ENCODE measurements at regions not wholly inside any gene's neighbourhood (a gene's known extent, or its start where the extent isn't known, plus 50 kb on each side); places are given as distances from the start of the nearest gene placed in this dataset.
A peak's percentile ranks its signal among the peaks of the same experiment; 100 is the strongest.

- no peaks in the 10 kb centered on the region for H3K4me1 ChIP-seq (ENCODE audit: insufficient read depth, low read length)
- Mint-ChIP-seq H3K27ac (ENCODE audit: unreplicated experiment) (no peak overlapping the region), H3K4me3 (ENCODE audit: unreplicated experiment) (no peak overlapping the region), H3K4me1 (ENCODE audit: low read depth, unreplicated experiment) (no peaks in the 10 kb centered on the region), H3K27me3 (ENCODE audit: low read depth, unreplicated experiment) (peaks cover 5% of the 10 kb centered on the region), H3K36me3 (ENCODE audit: low read depth, unreplicated experiment) (no peaks in the 10 kb centered on the region), H3K9me3 (ENCODE audit: unreplicated experiment) (peaks cover 8% of the 10 kb centered on the region)
- H3K9me3 ChIP-seq (ENCODE audit: insufficient read depth, low read depth, low read length): no peaks in the 10 kb centered on the region
- no peaks in the 10 kb centered on the region for H3K79me2 ChIP-seq (ENCODE audit: insufficient read depth, low read length)
- H3K9ac ChIP-seq (ENCODE audit: low read length): no peak overlapping the region
- FAIRE-seq (no peak), DNase-seq (ENCODE audit: low read depth) (no peak)
- H2AFZ ChIP-seq (ENCODE audit: low read depth, low read length): no peak overlapping the region
- H3K27me3 ChIP-seq (ENCODE audit: insufficient read depth, low read length): no peaks in the 10 kb centered on the region
- H3K27ac ChIP-seq (ENCODE audit: low read depth, low read length): no peak overlapping the region
- TF ChIP-seq EZH2 (IDR thresholded peaks at IDR 0.05; ENCODE audit: insufficient read depth, low read length): no peak
- TF ChIP-seq, protein P1, sequence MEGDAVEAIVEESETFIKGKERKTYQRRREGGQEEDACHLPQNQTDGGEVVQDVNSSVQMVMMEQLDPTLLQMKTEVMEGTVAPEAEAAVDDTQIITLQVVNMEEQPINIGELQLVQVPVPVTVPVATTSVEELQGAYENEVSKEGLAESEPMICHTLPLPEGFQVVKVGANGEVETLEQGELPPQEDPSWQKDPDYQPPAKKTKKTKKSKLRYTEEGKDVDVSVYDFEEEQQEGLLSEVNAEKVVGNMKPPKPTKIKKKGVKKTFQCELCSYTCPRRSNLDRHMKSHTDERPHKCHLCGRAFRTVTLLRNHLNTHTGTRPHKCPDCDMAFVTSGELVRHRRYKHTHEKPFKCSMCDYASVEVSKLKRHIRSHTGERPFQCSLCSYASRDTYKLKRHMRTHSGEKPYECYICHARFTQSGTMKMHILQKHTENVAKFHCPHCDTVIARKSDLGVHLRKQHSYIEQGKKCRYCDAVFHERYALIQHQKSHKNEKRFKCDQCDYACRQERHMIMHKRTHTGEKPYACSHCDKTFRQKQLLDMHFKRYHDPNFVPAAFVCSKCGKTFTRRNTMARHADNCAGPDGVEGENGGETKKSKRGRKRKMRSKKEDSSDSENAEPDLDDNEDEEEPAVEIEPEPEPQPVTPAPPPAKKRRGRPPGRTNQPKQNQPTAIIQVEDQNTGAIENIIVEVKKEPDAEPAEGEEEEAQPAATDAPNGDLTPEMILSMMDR (IDR thresholded peaks at IDR 0.05; ENCODE audit: insufficient read depth, low read depth, low read length): no peak
- no peak overlapping the region for H3K4me2 ChIP-seq (ENCODE audit: low read length)
- H4K20me1 ChIP-seq (ENCODE audit: insufficient read depth, low read length): no peaks in the 10 kb centered on the region
- H3K4me3 ChIP-seq (ENCODE audit: insufficient read depth, low read depth, low read length): no peak overlapping the region
- H3K36me3 ChIP-seq (ENCODE audit: insufficient read depth, low read length): no peaks in the 10 kb centered on the region
Observed at GRCh38 chr2:161020437-161020836, 139.8 kb upstream of the TANK start.

- Histone ChIP-seq H3K4me2 (ENCODE audit: low read length) (no peak overlapping the region), H3K9ac (ENCODE audit: low read length) (no peak overlapping the region), H4K20me1 (ENCODE audit: insufficient read depth, low read length) (no peaks in the 10 kb centered on the region), H3K27ac (ENCODE audit: low read depth, low read length) (no peak overlapping the region), H3K4me3 (ENCODE audit: insufficient read depth, low read depth, low read length) (no peak overlapping the region), H3K4me1 (ENCODE audit: insufficient read depth, low read length) (peaks cover 16% of the 10 kb centered on the region), H3K36me3 (ENCODE audit: insufficient read depth, low read length) (no peaks in the 10 kb centered on the region), H3K79me2 (ENCODE audit: insufficient read depth, low read length) (no peaks in the 10 kb centered on the region), H3K27me3 (ENCODE audit: insufficient read depth, low read length) (no peaks in the 10 kb centered on the region), H3K9me3 (ENCODE audit: insufficient read depth, low read depth, low read length) (no peaks in the 10 kb centered on the region), H2AFZ (ENCODE audit: low read depth, low read length) (no peak overlapping the region)
- DNase-seq (ENCODE audit: low read depth) (no peak), FAIRE-seq (no peak)
- H3K9me3 Mint-ChIP-seq (ENCODE audit: unreplicated experiment): peaks cover 2% of the 10 kb centered on the region
- no peak overlapping the region for H3K4me3 Mint-ChIP-seq (ENCODE audit: unreplicated experiment)
- no peak overlapping the region for H3K27ac Mint-ChIP-seq (ENCODE audit: unreplicated experiment)
- no peaks in the 10 kb centered on the region for H3K36me3 Mint-ChIP-seq (ENCODE audit: low read depth, unreplicated experiment)
- TF ChIP-seq, protein P1 (IDR thresholded peaks at IDR 0.05; ENCODE audit: insufficient read depth, low read depth, low read length): no peak
- TF ChIP-seq EZH2 (IDR thresholded peaks at IDR 0.05; ENCODE audit: insufficient read depth, low read length): no peak
- H3K4me1 Mint-ChIP-seq (ENCODE audit: low read depth, unreplicated experiment): peaks cover 16% of the 10 kb centered on the region
- peaks cover 7% of the 10 kb centered on the region for H3K27me3 Mint-ChIP-seq (ENCODE audit: low read depth, unreplicated experiment)
Observed at GRCh38 chr2:161028581-161028980, 131.6 kb upstream of the TANK start.

DNA sequence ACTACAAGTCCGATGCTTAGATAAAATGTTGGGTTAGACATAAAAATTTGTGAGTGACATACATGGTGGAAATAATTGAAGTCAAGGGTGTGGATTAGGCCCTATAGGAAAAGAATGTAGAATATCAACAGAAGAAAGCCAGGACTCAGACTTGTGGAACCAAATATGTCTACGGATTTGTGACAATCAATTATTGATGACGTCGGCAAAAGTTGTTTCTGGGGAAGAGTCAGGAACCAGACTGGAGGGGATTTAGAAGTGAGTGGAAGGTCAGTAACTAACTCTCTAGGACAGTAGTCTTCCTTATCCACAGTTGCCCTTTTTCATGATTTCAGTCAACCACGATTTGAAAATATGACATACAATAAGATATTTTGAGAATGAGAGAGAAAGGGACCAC, 130.9 kb upstream of the TANK start:
- no peak overlapping the region for H3K9ac ChIP-seq (ENCODE audit: low read length)
- no peak overlapping the region for H3K27ac ChIP-seq (ENCODE audit: low read depth, low read length)
- Mint-ChIP-seq H3K9me3 (ENCODE audit: unreplicated experiment) (peaks cover 2% of the 10 kb centered on the region), H3K4me1 (ENCODE audit: low read depth, unreplicated experiment) (peaks cover 16% of the 10 kb centered on the region), H3K27me3 (ENCODE audit: low read depth, unreplicated experiment) (peaks cover 7% of the 10 kb centered on the region), H3K27ac (ENCODE audit: unreplicated experiment) (peak overlapping the region; percentile 1), H3K4me3 (ENCODE audit: unreplicated experiment) (no peak overlapping the region), H3K36me3 (ENCODE audit: low read depth, unreplicated experiment) (no peaks in the 10 kb centered on the region)
- H3K4me2 ChIP-seq (ENCODE audit: low read length): no peak overlapping the region
- H3K79me2 ChIP-seq (ENCODE audit: insufficient read depth, low read length): no peaks in the 10 kb centered on the region
- H3K36me3 ChIP-seq (ENCODE audit: insufficient read depth, low read length): no peaks in the 10 kb centered on the region
- H4K20me1 ChIP-seq (ENCODE audit: insufficient read depth, low read length): no peaks in the 10 kb centered on the region
- no peak overlapping the region for H3K4me3 ChIP-seq (ENCODE audit: insufficient read depth, low read depth, low read length)
- FAIRE-seq: no peak
- H3K27me3 ChIP-seq (ENCODE audit: insufficient read depth, low read length): no peaks in the 10 kb centered on the region
- H3K4me1 ChIP-seq (ENCODE audit: insufficient read depth, low read length): peaks cover 16% of the 10 kb centered on the region
- DNase-seq (ENCODE audit: low read depth): no peak
- H3K9me3 ChIP-seq (ENCODE audit: insufficient read depth, low read depth, low read length): no peaks in the 10 kb centered on the region
- no peak overlapping the region for H2AFZ ChIP-seq (ENCODE audit: low read depth, low read length)
- TF ChIP-seq EZH2 (IDR thresholded peaks at IDR 0.05; ENCODE audit: insufficient read depth, low read length): no peak
- TF ChIP-seq, protein P1 (IDR thresholded peaks at IDR 0.05; ENCODE audit: insufficient read depth, low read depth, low read length): no peak

Data from astrocyte (in vitro differentiated cells and primary cell).